GM23248 (cell line): ENCODE measurements at regions not wholly inside any gene's neighbourhood (a gene's known extent, or its start where the extent isn't known, plus 50 kb on each side); places are given as distances from the start of the nearest gene placed in this dataset.

ENCODE experiments used
- EZH2 ChIP-seq: fragments of 200-600 bp; sonication (generic); IDR thresholded peaks from 2 replicates; pipeline ENCODE4 v1.6.1; 2018; ENCODE audit warnings: antibody characterized with exemption, mild to moderate bottlenecking; ENCODE audit not compliant: insufficient read depth, poor library complexity, severe bottlenecking
- EZH2phosphoT487 ChIP-seq: fragments of 200-600 bp; sonication (generic); IDR thresholded peaks from 2 replicates; pipeline ENCODE4 v1.6.1; 2018; ENCODE audit warnings: antibody characterized with exemption, moderate library complexity, mild to moderate bottlenecking, low read depth; ENCODE audit not compliant: insufficient read depth

- no peak for TF ChIP-seq EZH2phosphoT487
- no peak for TF ChIP-seq EZH2
Observed at GRCh38 chr5:121090822-121091221, 626.7 kb downstream of the PRR16 start.
